Prostate gland (tissue), 2 donors: ENCODE measurements at regions not wholly inside any gene's neighbourhood (a gene's known extent, or its start where the extent isn't known, plus 50 kb on each side); places are given as distances from the start of the nearest gene placed in this dataset.

Experiments
- DNase-seq: peaks from one replicate; pipeline ENCODE4 v3.0.0-alpha.2; 2019; ENCODE audit warnings: low spot score
- H3K27ac ChIP-seq, 2 donors: fragments of 200-600 bp; sonication (generic); 2 replicates each; pipeline ENCODE4 v1.5.1; 2017 to 2019
- H3K27me3 ChIP-seq: fragments of 200-600 bp; sonication (generic); replicated peaks from 2 replicates; pipeline ENCODE4 v1.5.1; 2019; ENCODE audit not compliant: insufficient read depth
- H3K36me3 ChIP-seq, 2 donors: fragments of 200-600 bp; sonication (generic); 1 replicate in 1 of 2; 2 replicates in 1 of 2; pipeline versions ENCODE4 v1.5.1 to v1.8.1; 2017 to 2019
- H3K4me1 ChIP-seq: fragments of 200-600 bp; sonication (generic); replicated peaks from 2 replicates; pipeline ENCODE4 v1.5.1; 2019
- H3K4me3 ChIP-seq, 2 donors: fragments of 200-600 bp; sonication (generic); 2 replicates each; pipeline ENCODE4 v1.5.1; 2017 to 2019
- H3K9me3 ChIP-seq: fragments of 200-600 bp; sonication (generic); 2 replicates; pipeline ENCODE4 v1.5.1; 2017
- POLR2A ChIP-seq: fragments of 450-650 bp; IDR thresholded peaks from one replicate; pipeline ENCODE4 v1.6.1; 2016; ENCODE audit warnings: antibody characterized with exemption, mild to moderate bottlenecking
- POLR2AphosphoS5 ChIP-seq: sonication (generic); formaldehyde crosslinking; IDR thresholded peaks from one replicate; pipeline ENCODE4 v1.6.1; 2017; ENCODE audit warnings: antibody characterized with exemption
- WGBS: methylation state at CpG from one replicate; pipeline ENCODE4 v1.1.5; 2018; 5-methylcytosine and 5-hydroxymethylcytosine counted together
- intact Hi-C: fragments of 100-400 bp; cut with DNase I; formaldehyde crosslinking; loops from one replicate; pipeline ENCODE4 v1.14.2; 2022
- TF ChIP-seq, protein P1 (sequence below), 4 experiments: fragments of 200-600 bp in 2 of 4; fragments of 450-650 bp in 2 of 4; sonication (generic) in 2 of 4; IDR thresholded peaks; 1 replicate in 3 of 4; 2 replicates in 1 of 4; pipeline ENCODE4 v1.5.1; 2016 to 2019; ENCODE audit warnings: antibody characterized with exemption in 4 of 4, mild to moderate bottlenecking in 2 of 4, moderate library complexity in 2 of 4

DNA sequence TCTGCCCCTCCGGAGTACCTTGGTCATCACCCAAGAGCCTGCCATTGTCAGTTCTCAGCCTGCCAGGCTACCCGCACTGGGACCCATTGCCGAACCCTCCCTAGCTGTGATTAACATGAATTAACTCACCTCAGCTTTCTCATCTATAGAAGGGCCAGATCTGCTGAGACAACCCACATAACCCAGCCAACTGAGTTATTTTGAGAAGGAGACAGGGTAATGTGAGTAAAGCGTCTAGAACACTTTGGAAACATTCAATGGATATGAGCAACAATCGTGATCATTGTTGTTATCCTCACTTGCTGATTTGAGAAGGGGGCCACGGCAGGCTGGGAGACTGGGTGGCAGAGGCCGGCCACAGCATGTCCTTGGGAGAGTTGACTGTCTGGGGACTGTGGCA is 196.8 kb downstream of the GLI2 start:
- Histone ChIP-seq H3K4me1 (peaks cover 32% of the 10 kb centered on the region), H3K36me3 (no peaks in the 10 kb centered on the region), H3K27ac (no peak overlapping the region), H3K4me3 (no peak overlapping the region), H3K27me3 (no peaks in the 10 kb centered on the region), H3K9me3 (no peaks in the 10 kb centered on the region)
- WGBS = 80% methylated on average over 7 of the region's 7 CpGs
- no peak for TF ChIP-seq POLR2A
- TF ChIP-seq POLR2AphosphoS5 = no peak
- TF ChIP-seq, protein P1, sequence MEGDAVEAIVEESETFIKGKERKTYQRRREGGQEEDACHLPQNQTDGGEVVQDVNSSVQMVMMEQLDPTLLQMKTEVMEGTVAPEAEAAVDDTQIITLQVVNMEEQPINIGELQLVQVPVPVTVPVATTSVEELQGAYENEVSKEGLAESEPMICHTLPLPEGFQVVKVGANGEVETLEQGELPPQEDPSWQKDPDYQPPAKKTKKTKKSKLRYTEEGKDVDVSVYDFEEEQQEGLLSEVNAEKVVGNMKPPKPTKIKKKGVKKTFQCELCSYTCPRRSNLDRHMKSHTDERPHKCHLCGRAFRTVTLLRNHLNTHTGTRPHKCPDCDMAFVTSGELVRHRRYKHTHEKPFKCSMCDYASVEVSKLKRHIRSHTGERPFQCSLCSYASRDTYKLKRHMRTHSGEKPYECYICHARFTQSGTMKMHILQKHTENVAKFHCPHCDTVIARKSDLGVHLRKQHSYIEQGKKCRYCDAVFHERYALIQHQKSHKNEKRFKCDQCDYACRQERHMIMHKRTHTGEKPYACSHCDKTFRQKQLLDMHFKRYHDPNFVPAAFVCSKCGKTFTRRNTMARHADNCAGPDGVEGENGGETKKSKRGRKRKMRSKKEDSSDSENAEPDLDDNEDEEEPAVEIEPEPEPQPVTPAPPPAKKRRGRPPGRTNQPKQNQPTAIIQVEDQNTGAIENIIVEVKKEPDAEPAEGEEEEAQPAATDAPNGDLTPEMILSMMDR (IDR thresholded peaks at IDR 0.05) = no peak
- intact Hi-C loops = no loop called here
- no peak for DNase-seq

- TF ChIP-seq, protein P1 (IDR thresholded peaks at IDR 0.05) = no peak
- no peak for TF ChIP-seq POLR2A
- no peak for TF ChIP-seq POLR2AphosphoS5
- H3K36me3 ChIP-seq = no peaks in the 10 kb centered on the region
- intact Hi-C loops = no loop called here
- 83% methylated on average over 7 of the region's 7 CpGs for WGBS
- no peak overlapping the region for H3K4me3 ChIP-seq
- H3K4me1 ChIP-seq = peaks cover 35% of the 10 kb centered on the region
- no peak for DNase-seq
- H3K27ac ChIP-seq = no peak overlapping the region
- no peaks in the 10 kb centered on the region for H3K9me3 ChIP-seq
- no peaks in the 10 kb centered on the region for H3K27me3 ChIP-seq
These were observed 197.2 kb downstream of the GLI2 start for GRCh38 chr2:120932881-120933280.

DNA sequence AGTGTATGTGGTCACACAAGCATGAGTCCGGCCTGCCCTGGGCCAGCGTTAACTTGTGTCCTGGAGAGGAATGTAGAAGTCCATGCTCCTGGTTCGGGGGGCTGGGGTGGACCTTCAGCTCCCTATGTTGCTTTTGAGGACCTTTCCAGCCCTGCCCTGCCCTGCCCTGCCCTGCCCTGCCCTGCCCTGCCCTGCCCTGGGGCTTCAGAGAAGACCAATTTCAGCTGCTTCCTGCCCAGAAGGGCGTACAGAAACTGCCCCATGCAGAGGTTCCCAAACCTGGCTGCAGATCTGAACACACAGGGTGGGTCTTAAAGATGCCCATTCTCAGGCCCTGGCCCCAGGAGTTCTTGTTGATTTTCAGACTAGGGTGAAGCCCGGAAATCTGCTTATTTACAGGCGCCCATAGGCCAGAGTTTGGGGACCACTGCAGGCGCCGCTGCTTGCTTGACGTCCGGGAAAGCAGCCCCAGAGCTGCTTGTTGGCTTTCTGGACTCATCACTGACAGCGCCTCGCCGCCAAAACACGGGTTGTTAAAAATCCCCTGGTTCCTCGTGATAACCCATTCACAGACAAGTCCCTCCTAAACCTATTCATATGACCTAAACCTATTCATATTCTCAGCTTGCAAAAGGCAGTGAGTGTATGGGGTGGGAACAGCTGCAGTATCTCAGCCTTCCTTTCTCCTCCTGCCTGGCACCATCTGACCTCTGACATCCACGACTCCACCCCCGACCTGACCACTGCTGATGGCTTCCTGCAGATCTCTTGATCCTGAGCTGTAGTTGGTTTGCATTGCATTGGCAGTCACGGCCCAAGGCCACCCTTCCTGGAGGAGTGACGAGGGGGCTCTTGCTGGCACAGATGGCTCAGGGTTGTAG is 198.3 kb downstream of the GLI2 start:
- no peak overlapping the region for H3K4me3 ChIP-seq
- intact Hi-C loops = no loop called here
- H3K27ac ChIP-seq = peak overlapping the region in 1 of 2 donors; percentile 35
- peaks cover 39% of the 10 kb centered on the region for H3K4me1 ChIP-seq
- no peaks in the 10 kb centered on the region for H3K36me3 ChIP-seq
- TF ChIP-seq POLR2AphosphoS5 (no peak), POLR2A (no peak)
- TF ChIP-seq, protein P1 (IDR thresholded peaks at IDR 0.05) = no peak
- H3K9me3 ChIP-seq = no peaks in the 10 kb centered on the region
- H3K27me3 ChIP-seq = no peaks in the 10 kb centered on the region
- WGBS = 80% methylated on average over 18 of the region's 19 CpGs
- DNase-seq = no peak

- Histone ChIP-seq H3K4me1 (peaks cover 39% of the 10 kb centered on the region), H3K4me3 (no peak overlapping the region), H3K27ac (peak overlapping the region; percentile 41 to 66), H3K27me3 (no peaks in the 10 kb centered on the region), H3K36me3 (no peaks in the 10 kb centered on the region), H3K9me3 (no peaks in the 10 kb centered on the region)
- TF ChIP-seq POLR2AphosphoS5 = peak; percentile 79
- TF ChIP-seq, protein P1 (IDR thresholded peaks at IDR 0.05) = no peak
- no peak for TF ChIP-seq POLR2A
- WGBS = 38% methylated on average over 17 of the region's 17 CpGs
- intact Hi-C loops = loop anchor here (5.0 kb wide), 2 partner anchors 67 to 197 kb away; partner anchors contain the start of gene GLI2
- DNase-seq = peak; percentile 79
These were observed 199.1 kb downstream of the GLI2 start for GRCh38 chr2:120934574-120935338.
